AG04450 (cell line): ENCODE measurements at regions not wholly inside any gene's neighbourhood (a gene's known extent, or its start where the extent isn't known, plus 50 kb on each side); places are given as distances from the start of the nearest gene placed in this dataset.

Experiments used
- CTCF ChIA-PET: fragments of 300-600, 350-600 bp; formaldehyde crosslinking; extraction: SDS; loops from one replicate; lab custom pipeline; 2022; ENCODE audit warnings: antibody characterized with exemption, inconsistent platforms; lab: Charles Lee
- POLR2A ChIA-PET: fragments of 350-600 bp; formaldehyde crosslinking; extraction: SDS; loops from one replicate; lab custom pipeline; 2021; ENCODE audit warnings: antibody characterized with exemption, inconsistent platforms; lab: Yijun Ruan, JAX
- DNase-seq: peaks from one replicate; pipeline ENCODE4 v3.0.0-alpha.2; 2011; ENCODE audit warnings: low read depth, low spot score
- H3K27ac ChIP-seq: one replicate; pipeline ENCODE4 v1.5.1; 2012; ENCODE audit warnings: low read depth, low read length, control low read depth
- H3K27me3 ChIP-seq: one replicate; pipeline ENCODE4 v1.6.0; 2012; ENCODE audit warnings: low read length; ENCODE audit not compliant: control insufficient read depth, insufficient read depth
- H3K4me3 ChIP-seq: 2 replicates; pipeline ENCODE4 v1.5.1; 2011; ENCODE audit warnings: mild to moderate bottlenecking, low read depth, low read length, control low read depth
- H3K9me3 ChIP-seq: 2 replicates; pipeline ENCODE4 v1.5.1; 2012; ENCODE audit warnings: low read length; ENCODE audit not compliant: control insufficient read depth, insufficient read depth
- TF ChIP-seq, protein P1 (sequence below): IDR thresholded peaks from 2 replicates; pipeline ENCODE4 v1.5.1; 2011; ENCODE audit warnings: low read depth, low read length, control low read depth, inconsistent platforms

- Histone ChIP-seq H3K4me3 (no peak overlapping the region), H3K27ac (no peak overlapping the region), H3K9me3 (no peaks in the 10 kb centered on the region), H3K27me3 (peaks cover 6% of the 10 kb centered on the region)
- no peak for DNase-seq
- CTCF ChIA-PET, result no interaction called here
- TF ChIP-seq, protein P1, sequence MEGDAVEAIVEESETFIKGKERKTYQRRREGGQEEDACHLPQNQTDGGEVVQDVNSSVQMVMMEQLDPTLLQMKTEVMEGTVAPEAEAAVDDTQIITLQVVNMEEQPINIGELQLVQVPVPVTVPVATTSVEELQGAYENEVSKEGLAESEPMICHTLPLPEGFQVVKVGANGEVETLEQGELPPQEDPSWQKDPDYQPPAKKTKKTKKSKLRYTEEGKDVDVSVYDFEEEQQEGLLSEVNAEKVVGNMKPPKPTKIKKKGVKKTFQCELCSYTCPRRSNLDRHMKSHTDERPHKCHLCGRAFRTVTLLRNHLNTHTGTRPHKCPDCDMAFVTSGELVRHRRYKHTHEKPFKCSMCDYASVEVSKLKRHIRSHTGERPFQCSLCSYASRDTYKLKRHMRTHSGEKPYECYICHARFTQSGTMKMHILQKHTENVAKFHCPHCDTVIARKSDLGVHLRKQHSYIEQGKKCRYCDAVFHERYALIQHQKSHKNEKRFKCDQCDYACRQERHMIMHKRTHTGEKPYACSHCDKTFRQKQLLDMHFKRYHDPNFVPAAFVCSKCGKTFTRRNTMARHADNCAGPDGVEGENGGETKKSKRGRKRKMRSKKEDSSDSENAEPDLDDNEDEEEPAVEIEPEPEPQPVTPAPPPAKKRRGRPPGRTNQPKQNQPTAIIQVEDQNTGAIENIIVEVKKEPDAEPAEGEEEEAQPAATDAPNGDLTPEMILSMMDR, result no peak
- POLR2A ChIA-PET, result no interaction called here
Measured at GRCh38 chr3:41000471-41000870, 198.8 kb upstream of the CTNNB1 start.

- Histone ChIP-seq H3K27me3 (peaks cover 6% of the 10 kb centered on the region), H3K9me3 (no peaks in the 10 kb centered on the region), H3K4me3 (no peak overlapping the region), H3K27ac (no peak overlapping the region)
- ChIA-PET POLR2A (no interaction called here), CTCF (no interaction called here)
- TF ChIP-seq, protein P1, result no peak
- no peak for DNase-seq
Measured at GRCh38 chr3:41001556-41001955, 197.7 kb upstream of the CTNNB1 start.

GRCh38 chr3:41002104-41002503, 197.2 kb upstream of the CTNNB1 start:
- ChIA-PET CTCF (no interaction called here), POLR2A (no interaction called here)
- Histone ChIP-seq H3K27me3 (peaks cover 6% of the 10 kb centered on the region), H3K27ac (no peak overlapping the region), H3K4me3 (no peak overlapping the region), H3K9me3 (no peaks in the 10 kb centered on the region)
- TF ChIP-seq, protein P1, result no peak
- no peak for DNase-seq

DNA sequence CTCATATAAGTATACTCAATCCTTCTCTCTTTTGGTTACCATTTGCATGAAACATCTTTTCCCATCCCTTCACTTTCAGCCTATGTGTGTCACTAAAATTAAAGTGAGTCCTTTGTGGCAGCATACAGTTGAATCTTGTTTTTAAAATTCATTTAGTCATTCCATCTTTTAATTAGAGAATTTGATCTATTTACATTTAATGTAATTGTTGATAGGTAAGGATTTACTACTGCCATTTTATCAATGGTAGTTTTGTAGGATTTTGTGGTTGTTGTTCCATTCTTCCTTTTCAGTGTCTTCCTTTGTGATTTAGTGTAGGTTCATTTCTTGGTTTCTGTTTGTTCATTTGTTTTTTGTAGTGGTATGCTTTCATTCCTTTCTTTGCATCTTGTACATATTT, 191.9 kb upstream of the CTNNB1 start:
- CTCF ChIA-PET, result no interaction called here
- no peak overlapping the region for H3K27ac ChIP-seq
- DNase-seq, result no peak
- TF ChIP-seq, protein P1, result no peak
- H3K4me3 ChIP-seq, result no peak overlapping the region
- H3K9me3 ChIP-seq, result no peaks in the 10 kb centered on the region; the same call in 1 of the 2 replicates
- H3K27me3 ChIP-seq, result no peaks in the 10 kb centered on the region
- POLR2A ChIA-PET, result no interaction called here

GRCh38 chr3:41011854-41012253, 187.5 kb upstream of the CTNNB1 start:
- no peak for DNase-seq
- TF ChIP-seq, protein P1, result no peak
- POLR2A ChIA-PET, result no interaction called here
- Histone ChIP-seq H3K4me3 (no peak overlapping the region), H3K27ac (no peak overlapping the region), H3K9me3 (no peaks in the 10 kb centered on the region; the same call in 1 of the 2 replicates), H3K27me3 (no peaks in the 10 kb centered on the region)
- CTCF ChIA-PET, result no interaction called here
